Medulla oblongata (tissue), 1 donor: ENCODE measurements at regions not wholly inside any gene's neighbourhood (a gene's known extent, or its start where the extent isn't known, plus 50 kb on each side); places are given as distances from the start of the nearest gene placed in this dataset.

Experiments
- DNase-seq: peaks from one replicate; pipeline ENCODE4 v3.0.0-alpha.2; 2015; ENCODE audit errors: extremely low spot score

DNA sequence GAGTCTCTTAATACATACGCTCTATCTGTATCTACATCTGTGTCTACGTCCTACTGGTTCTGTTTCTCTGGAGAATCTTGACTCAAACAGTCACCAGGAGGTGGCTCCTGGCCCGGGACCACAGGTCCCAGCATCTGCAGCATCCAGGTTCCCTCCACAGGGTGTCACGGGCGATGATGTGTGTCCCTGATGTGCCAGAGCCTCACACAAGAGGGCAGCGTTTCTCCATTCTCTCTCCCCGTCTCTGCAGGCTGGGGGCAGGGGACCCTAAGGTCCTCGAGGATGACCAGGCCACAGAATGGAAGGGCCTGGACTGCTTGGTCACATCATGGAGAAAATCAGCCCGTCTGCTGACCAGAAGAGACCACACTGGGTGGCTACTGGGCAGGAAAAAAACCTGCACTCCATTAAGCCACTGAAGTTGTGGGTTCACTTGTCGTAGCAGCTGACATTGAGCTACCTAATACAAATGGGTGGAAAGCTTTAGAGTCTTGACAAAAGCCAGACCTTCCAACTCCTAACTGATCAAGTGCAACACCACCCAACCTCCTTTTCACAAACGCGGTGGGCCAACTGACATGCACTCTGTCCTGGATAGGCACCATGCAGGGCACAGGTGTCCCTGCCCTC is 392.5 kb downstream of the CTTN start:
- no peak for DNase-seq

DNA sequence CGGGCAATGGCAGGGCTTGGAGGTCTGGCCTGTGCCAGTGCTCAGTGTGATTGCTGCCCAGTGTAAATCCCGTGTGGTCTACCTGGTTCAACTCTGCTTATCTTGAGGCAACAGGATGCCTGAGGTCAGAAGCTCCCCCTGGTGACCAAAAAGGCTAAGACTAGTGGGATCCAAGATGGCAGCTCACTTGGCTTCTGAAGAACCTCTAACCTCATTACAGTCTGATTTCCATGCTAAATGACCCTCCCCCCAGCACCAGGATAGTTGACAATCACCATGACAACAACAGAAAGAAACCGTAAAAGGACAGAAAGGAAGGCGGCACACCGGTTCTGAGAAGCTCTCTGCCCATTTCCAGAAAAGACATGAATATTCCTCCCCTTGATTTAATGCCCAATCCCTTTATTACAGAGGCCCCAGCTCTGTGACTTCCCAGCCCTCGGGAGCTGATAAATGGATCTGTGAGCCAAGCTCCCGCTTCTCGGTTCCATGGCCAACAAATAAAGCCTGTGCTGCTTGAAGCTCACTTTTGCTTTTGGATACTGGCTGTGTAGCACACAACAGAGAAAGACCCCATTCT is 398.4 kb downstream of the CTTN start:
- no peak for DNase-seq

DNA sequence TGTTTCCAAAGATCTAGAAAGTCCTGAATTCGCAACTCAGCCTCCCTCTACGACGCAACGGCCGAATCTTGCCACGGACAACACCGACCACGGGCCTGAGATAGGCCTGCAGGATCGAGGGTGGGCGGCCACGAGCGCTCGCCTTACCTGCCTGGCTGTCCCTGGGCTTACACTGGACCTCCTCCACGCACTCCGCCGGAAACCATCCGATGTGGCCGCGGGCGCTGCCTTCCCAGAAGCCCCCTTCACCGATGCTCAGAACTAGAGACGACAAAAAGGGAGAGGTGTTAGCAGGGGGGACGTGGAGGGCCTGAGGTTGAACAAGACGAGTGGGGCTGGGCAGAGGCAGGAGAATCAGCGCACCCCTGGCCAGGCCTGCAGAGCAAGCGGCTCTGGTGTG is 400.0 kb downstream of the CTTN start:
- no peak for DNase-seq

DNA sequence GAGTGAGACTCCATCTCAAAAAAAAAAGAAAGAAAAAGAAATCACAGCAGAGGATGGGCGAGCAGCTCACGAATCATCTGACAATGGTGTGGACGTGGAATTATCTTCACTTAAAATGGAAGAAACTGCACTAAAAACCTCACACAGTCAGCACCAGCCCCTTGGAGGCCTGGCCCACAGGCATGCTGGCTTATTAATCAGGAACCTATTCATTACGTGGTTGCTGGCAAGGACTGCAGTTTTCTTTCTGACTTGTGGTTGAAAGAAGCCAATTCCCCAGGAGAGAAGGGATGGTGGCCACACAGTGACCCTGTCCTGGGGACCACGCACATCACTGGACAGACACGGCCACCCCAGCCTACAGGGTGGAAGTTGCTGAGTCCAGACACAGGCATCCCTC is 401.1 kb downstream of the CTTN start:
- no peak for DNase-seq

DNA sequence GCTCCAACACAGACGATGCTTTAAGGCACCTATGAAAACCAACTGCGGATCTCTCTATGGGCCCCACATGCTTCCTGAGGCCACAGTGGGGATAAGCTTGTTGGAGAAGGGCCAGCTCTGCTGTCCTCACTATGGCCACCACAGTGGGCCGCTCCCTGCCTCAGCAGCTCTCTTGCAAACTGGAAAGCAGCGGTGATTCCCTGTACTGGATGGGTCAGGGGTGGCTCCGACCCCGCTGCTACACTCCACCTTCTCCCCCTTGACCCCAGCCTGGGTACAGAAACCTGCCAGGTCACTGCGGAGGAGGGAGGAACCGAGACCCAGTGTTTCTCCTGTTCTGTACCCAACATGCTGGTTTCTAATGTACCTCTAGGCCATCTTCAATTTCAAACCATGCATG is 403.9 kb downstream of the CTTN start:
- no peak for DNase-seq

DNA sequence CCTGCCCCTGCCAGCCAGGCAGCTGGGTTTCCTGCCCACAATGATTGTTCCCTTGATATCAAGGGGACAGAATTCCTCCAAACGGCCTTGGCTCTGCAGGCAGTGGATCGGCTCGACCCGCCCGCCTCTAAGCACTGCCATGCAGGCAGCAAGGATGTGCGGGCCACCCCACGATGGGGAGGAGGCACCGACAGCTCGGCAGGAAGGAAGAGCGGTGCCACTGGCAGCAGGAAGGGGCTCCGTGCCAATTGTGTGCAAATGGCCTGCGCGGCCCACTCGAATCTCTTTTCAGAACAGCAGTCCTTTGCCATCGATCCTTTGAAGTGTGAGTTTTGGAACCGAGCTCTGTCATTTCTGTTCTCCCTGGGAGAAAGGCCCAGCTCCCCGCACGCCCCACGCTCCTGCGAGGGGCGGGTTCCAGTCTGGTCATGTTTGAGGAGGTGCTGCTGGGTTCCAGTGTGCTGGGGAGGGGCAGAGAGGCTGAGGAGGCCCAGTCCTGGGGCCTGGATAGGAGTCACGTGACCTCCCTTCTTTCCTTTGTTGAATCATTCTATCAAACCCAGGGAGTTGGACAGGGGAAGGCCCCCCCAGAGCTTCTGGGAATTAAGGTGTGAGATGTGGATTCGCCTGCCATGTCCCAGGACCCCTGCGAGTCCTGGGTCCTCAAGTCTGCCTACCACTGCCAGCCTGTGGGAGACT is 406.0 kb downstream of the CTTN start:
- no peak for DNase-seq

DNA sequence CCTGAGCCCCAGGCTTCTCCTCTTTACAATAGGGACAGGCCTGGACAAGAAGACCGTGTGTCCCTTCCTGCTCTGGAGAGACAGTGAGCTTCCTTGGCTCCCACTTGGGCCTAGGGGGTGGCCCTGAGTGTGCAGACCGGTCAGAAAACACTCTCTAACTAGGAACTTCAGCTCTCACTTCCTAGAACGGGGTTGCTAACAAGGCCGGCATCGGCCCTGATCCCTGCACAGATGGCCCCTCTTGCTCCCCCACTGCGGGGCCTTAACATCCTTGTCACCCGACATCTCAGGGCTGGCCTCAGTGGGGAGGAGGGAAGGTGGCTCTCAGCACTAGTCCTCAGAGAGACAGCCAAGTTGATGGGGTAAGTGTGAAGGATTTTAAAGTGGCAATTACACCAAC is 406.9 kb downstream of the CTTN start:
- DNase-seq: no peak

DNA sequence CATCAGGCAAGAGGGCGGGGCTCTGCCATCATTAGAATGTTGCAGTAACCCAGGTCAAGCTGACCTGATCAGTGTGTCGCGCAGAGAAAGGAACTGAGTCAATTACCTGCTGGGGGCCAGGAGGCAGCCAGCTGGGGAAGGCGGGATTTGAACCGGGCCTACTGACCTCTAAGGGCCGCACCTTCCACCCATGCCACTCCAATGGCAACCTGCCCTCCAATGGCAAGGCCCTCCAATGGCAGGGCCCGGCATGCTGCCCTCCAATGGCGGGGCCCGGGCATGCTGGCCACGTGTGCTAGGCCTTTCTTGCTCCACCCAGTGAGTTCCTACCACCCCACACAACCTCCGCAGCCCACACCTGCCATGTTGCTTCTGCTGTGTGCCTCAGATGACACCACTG is 407.6 kb downstream of the CTTN start:
- DNase-seq: no peak

DNA sequence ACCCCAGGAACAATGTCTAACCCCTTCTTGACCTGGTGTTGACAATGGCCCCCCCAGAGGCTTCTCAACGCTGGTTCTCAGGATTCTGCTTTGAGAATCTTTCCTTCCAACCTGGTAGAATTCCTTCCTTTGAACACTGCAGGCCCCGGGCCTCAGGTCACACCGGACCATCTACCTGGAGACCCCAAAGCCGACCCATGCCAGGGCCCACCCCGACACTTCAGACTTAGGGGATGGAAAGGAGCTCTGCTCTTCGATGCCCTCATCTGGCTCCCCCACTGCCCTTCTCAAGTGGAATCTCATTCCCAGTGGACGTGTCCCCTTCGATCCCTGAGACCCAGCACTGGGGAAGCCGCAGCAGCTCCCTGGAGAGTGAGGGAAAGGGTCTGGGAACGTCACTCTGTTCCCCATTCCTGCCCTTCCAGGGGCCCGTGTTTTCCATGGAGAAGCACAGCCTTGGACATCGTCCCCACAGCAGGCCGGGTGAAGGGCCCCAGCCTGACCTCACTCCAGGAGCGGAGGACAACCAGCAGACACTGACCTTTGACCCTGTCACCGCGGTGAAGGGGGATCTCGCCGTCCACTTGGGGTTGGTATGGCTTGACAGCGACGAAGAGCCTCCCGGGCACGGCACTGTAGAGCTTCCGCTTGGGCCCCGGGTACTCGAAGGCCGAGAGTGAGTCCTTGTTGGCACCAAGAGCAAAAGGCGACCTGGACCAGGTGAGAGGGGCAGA is 408.3 kb downstream of the CTTN start:
- no peak for DNase-seq

DNA sequence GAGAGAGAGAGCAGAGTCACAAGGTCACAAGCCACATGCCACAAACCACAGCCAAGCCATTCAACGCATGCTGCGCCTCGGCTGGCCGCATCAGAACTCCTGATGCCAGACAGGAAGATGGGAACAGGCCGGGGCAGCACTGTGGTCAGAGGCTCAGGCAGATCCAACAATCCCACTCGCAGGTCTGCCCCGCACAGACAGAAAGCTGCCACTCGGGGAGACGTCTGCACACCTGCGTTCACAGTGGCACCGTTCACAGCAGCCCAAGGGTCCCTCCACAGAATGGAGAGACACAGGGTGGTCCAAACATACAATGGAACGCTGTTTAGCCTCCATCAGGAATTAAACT is 408.8 kb downstream of the CTTN start:
- DNase-seq: no peak

DNA sequence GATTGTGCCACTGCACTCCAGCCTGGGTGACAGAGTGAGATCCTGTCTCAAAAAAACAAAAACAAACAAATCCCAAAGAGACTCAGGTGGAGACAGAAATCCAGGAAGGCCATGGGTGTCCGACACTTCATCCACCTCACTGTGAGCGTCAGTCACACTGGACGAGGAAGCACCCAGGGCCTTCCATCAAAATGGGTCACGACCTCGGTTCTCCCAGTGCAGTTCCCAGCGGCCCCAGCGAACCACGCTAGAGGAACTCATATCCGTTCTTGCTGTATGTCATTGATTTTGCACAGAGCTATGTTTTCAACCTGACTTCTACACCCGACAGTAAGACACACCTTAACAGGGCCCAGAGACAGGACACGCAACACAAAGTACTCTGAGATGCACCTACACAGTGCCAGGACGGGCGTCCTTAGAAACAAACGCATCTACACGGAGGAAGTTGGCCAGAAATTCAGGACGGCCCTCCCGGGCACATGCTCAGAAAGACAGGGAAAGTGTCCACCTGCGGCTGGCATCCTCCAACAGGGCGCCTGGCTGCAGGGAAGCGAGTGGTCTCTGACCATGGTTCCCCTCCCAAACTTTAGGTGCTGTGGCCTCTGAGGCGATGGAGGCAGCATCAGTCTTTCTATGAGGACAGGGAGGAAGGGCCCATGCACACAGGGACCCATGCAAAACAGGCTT is 410.5 kb downstream of the CTTN start:
- DNase-seq: no peak

DNA sequence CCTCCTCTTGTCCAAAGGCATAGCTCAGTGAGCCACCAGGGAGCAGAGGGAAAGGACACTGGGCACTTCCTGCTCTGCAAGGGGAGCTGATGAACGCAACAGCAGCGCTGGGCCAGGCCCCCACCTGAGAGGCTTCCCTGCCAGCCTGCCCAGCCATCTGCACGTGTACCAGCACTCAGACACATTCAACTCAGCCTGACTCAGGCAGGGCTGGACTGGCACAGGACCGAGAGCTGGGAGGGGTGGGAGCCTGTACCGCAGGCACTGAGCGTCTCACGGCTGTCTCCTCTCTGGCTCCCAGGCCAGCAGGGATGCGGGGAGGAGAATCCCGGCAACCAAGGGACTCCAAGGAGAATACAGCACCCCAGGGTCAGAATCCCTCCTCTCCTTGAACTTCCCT is 411.8 kb downstream of the CTTN start:
- DNase-seq: no peak

DNA sequence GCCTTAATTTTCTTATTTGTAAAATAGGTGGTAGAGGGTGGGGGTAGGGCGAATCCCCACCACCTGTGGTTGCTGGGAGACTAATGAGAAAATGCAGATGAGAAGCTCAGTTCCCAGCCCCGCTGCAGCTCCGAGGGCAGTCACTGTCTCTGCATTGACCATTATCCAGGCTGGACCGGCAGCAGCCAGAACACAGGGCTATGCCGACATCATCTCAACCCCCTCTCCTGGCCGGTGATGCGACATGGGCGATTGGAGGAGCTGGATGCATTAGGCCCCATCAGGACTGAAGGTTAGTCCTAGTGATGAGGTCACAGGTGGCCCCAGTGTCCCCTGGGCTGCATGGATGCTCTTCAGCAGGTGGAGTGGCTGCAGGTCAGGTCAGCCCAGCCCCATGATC is 412.4 kb downstream of the CTTN start:
- DNase-seq: no peak

DNA sequence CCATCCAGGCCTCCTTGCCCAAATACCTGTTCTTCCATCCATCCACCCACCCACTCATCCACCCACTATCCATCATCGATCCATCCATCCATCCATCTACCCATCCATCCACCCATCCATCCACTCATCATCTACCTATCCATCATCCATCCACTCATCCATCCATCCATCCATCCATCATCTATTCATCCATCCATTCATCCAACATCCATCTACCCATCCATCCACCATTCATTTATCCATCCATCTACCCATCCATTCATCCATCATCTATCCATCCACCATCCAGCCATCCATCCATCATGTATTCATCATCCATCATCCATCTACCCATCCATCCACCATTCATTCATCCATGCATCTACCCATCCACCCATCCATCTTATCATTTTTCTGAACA is 413.2 kb downstream of the CTTN start:
- DNase-seq: no peak

DNA sequence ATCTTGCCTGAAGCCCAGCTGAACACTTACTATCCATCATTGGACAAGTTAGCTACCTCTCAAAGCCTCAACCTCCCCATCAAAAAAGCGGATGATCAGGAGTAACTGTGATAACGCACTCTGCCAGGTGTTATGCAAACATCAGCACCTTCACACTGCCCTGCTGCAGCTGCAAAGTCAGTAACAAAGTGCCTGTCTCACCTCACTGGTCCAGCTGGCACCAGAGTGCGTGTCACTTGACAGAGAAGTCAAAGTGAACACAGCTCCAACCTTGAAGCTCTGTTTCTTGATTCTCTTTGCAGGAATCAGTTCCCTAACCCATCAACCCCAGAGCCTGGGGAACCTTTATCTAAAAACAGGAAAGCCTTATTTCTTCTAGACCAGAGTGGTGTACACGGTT is 413.6 kb downstream of the CTTN start:
- no peak for DNase-seq

DNA sequence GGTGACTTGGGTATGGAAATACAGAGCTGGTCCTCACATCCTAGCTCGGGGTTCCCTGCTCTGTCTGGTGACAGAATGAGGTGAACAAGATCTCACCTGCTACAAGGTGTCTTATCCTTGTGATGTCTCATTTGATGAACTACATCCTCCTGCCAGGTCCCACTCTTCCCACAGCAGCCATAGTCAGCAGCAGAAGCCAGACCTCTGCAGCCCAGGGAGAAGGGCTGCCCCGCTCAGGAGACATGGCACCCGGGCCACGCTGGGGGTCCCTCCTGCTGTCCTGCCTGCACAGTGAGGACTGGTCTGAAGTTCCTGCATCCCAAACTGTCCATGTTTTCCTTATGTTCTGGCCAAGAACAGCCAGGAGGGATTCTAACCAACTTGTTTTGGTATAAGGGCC is 414.1 kb downstream of the CTTN start:
- no peak for DNase-seq

DNA sequence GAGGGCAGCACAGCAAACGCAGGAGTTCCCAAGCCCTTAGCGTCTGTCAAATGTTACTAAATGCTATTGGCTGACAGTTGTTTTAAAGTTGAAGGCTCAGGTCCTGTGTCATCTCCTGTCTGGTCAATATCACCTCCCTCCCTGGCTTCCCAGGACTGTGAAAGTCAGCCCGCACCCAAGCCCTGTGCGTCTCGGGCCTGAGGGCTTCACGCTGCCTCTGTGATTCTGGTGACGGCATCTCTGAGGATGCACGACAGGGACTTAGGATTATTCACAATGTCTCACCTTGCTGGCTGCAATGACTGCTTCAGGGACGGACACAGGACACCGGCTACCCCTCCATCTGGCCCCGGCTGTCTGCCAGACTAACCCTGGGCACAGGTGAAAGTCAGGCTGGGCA is 415.3 kb downstream of the CTTN start:
- DNase-seq: no peak

DNA sequence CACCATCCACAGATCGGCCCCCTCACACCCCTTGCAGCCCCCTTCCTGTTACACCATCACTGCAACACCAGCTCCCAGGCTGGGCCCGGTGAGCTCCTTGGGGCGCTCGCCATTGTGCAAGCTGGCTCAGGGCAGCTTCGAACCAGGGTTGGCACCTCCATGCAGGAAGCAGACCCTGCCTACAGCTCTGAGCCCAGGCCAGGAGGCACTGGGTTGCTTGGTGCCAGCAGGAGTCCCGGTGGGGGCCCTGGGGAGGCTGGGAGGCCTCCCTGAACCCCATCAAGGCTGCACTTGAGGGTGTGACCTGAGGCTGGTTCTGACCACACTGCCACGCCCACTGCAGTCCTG is 417.1 kb downstream of the CTTN start:
- no peak for DNase-seq

DNA sequence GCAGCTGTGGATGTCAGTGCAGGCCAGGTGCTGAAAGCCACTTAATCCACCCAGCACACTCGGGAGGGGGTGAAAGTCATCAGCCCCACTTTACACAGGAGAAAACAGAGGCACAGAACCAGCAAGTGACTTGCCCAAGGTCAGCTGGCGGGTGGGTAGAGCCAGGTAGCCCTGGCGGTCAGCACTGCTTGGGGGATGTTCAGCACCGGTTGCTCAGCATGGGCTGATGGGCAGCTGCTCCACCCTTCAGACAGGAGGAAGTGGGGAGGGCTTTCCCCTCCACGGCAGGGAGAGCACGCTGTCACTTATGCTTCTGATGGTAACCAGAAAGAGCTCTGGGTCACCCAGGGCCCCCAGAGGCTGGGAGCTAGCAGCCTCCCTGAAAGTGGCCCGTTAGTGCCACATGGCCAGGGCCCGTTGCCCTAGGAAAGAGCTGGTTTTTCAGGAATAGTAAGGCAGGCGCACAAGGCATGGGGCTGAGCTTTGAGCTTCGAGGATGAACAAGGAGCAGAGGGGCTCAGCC is 417.9 kb downstream of the CTTN start:
- DNase-seq: no peak

DNA sequence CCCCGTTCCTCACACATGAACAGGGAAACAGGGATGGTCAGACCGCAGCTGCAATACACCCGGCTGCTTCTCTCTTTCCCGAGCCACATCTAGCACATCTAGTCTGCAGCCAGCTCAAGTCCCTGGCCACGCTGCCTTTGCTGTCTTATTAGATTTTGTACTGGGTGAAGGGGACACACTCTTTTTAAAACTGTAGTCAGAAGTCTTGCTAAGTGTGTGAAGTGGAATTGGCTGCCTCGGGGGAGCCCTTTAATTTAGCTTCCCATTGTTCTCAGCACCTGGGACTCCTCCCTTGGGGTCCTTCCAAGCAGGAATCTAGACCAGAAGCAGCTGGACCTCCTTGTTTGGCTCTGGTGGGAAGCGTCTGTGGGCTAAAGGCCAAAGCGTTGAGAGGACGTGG is 420.0 kb downstream of the CTTN start:
- no peak for DNase-seq

DNA sequence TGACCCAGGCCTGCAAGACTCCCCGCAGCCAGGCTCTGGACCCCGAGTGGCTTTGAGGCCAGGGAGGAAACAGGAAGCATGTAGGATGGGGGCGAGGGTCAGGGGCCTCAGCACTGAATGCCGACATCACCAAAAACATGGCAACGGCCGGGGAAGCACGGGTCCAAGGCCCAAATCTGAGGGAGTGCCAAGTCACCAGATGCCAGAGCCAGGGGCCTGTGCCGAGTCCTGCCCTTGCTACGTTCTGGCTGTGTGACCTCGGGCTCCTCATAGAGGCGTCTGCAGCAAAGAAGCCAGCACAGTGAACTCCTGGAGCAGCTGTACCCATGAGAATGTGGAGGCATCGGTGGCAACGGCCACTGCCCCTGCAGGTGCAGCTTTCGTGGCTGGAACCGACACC is 420.7 kb downstream of the CTTN start:
- no peak for DNase-seq

DNA sequence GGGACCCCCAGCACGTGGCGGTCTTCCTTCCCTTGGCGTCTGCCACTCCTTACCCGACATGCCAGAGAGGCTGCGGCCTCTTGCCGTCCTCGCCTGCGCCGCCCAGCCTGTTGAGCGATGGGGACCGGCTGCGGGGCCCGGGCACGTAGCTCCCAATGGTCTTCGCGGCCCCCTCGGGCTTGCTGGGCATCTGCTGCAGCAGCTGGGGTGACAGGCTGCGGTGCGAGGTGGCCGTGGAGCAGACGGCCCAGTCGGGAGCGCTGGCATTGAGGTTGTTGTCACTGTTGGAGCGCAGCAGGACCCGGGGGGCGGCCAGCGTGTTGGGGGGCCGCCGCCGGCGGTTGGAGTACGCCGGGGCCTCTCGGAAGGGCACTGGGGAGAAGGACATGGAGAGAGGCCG is 422.0 kb downstream of the CTTN start:
- no peak for DNase-seq
